Endodermal cell (in vitro differentiated cells): ENCODE measurements at regions not wholly inside any gene's neighbourhood (a gene's known extent, or its start where the extent isn't known, plus 50 kb on each side); places are given as distances from the start of the nearest gene placed in this dataset.

ENCODE experiments used
- DNase-seq: peaks from one replicate; pipeline ENCODE4 v3.0.0-alpha.2; 2017
- H3K27ac ChIP-seq: 2 replicates; pipeline ENCODE4 v1.5.1; 2013; ENCODE audit warnings: mild to moderate bottlenecking, low read depth, low read length, moderate library complexity
- H3K27me3 ChIP-seq: 2 replicates; pipeline ENCODE4 v1.6.1; 2013; ENCODE audit warnings: mild to moderate bottlenecking, low read length, moderate library complexity; ENCODE audit not compliant: insufficient read depth, control insufficient read depth, poor library complexity, severe bottlenecking
- H3K36me3 ChIP-seq: 2 replicates; pipeline ENCODE4 v1.7.0; 2013; ENCODE audit warnings: mild to moderate bottlenecking, low read length, moderate library complexity; ENCODE audit not compliant: control insufficient read depth, insufficient read depth
- H3K4me1 ChIP-seq: one replicate; pipeline ENCODE4 v1.7.0; 2013; ENCODE audit warnings: low read length; ENCODE audit not compliant: control insufficient read depth, insufficient read depth
- H3K4me3 ChIP-seq: 2 replicates; pipeline ENCODE4 v1.5.1; 2013; ENCODE audit warnings: mild to moderate bottlenecking, low read length, moderate library complexity
- H3K9ac ChIP-seq: 2 replicates; pipeline ENCODE4 v1.6.1; 2013; ENCODE audit warnings: mild to moderate bottlenecking, low read length, moderate library complexity; ENCODE audit not compliant: poor library complexity, severe bottlenecking; ENCODE audit errors: extremely low read depth
- H3K9me3 ChIP-seq: 2 replicates; pipeline ENCODE4 v1.6.1; 2013; ENCODE audit warnings: mild to moderate bottlenecking, low read length, moderate library complexity; ENCODE audit not compliant: control insufficient read depth
- H3K27ac Mint-ChIP-seq: 2 replicates; pipeline ENCODE4 v1.8.0; 2020; ENCODE audit warnings: mixed read lengths
- H3K27me3 Mint-ChIP-seq: 2 replicates; pipeline ENCODE4 v1.8.0; 2021; ENCODE audit warnings: mild to moderate bottlenecking, mixed read lengths; ENCODE audit not compliant: insufficient read depth
- H3K36me3 Mint-ChIP-seq: 2 replicates; pipeline ENCODE4 v1.8.0; 2020; ENCODE audit warnings: low read depth, mixed read lengths
- H3K4me1 Mint-ChIP-seq: 2 replicates; pipeline ENCODE4 v1.8.0; 2020; ENCODE audit warnings: mixed read lengths
- H3K4me3 Mint-ChIP-seq: 2 replicates; pipeline ENCODE4 v1.8.0; 2020; ENCODE audit warnings: mild to moderate bottlenecking, moderate library complexity, mixed read lengths
- H3K9me3 Mint-ChIP-seq: 2 replicates; pipeline ENCODE4 v1.8.0; 2020; ENCODE audit warnings: mild to moderate bottlenecking, mixed read lengths
- WGBS, 2 experiments: methylation state at CpG; one replicate each; pipeline versions ENCODE4 v1.1.5 to v1.1.7; 2013; ENCODE audit warnings: missing lambda C conversion rate in 2 of 2, mixed read lengths in 1 of 2; ENCODE audit not compliant: insufficient coverage in 1 of 2, insufficient read length in 1 of 2; 5-methylcytosine and 5-hydroxymethylcytosine counted together
- TF ChIP-seq, protein P1 (sequence below): fragments of 200-600 bp; sonication (generic); conservative IDR thresholded peaks from 2 replicates; pipeline ENCODE4 v1.5.0; 2021; ENCODE audit warnings: antibody characterized with exemption, mild to moderate bottlenecking

DNA sequence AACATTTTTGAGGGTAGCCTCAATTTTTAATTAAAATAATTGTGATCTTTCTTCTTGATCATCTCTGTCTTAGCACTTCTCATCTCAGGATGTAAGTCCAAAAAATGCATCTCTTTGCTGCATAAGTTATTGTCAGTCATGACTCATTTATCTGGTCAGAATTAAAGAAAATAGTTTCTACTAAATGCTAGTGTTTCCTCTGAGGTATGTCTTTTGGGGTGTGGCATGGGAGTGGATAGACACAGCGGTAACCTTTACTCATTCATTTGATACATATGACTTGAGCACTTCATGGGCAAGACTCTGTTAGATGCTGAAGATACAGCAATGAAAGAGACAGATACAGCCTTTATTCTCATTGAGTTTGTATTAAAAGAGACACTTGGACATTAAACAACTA is 284.7 kb downstream of the IRS1 start:
- no peak overlapping the region for H3K27ac Mint-ChIP-seq
- Histone ChIP-seq H3K36me3 (no peaks in the 10 kb centered on the region), H3K9ac (no peak overlapping the region), H3K4me3 (no peak overlapping the region), H3K27ac (no peak overlapping the region), H3K27me3 (no peaks in the 10 kb centered on the region), H3K9me3 (peaks cover 5% of the 10 kb centered on the region), H3K4me1 (no peaks in the 10 kb centered on the region)
- WGBS, 2 experiments = 0% methylated on average over 1 of the region's 1 CpG; no CpG with 5 or more reads in 1 of the 2 experiments
- no peak overlapping the region for H3K4me3 Mint-ChIP-seq
- H3K9me3 Mint-ChIP-seq = peaks cover 5% of the 10 kb centered on the region
- TF ChIP-seq, protein P1, sequence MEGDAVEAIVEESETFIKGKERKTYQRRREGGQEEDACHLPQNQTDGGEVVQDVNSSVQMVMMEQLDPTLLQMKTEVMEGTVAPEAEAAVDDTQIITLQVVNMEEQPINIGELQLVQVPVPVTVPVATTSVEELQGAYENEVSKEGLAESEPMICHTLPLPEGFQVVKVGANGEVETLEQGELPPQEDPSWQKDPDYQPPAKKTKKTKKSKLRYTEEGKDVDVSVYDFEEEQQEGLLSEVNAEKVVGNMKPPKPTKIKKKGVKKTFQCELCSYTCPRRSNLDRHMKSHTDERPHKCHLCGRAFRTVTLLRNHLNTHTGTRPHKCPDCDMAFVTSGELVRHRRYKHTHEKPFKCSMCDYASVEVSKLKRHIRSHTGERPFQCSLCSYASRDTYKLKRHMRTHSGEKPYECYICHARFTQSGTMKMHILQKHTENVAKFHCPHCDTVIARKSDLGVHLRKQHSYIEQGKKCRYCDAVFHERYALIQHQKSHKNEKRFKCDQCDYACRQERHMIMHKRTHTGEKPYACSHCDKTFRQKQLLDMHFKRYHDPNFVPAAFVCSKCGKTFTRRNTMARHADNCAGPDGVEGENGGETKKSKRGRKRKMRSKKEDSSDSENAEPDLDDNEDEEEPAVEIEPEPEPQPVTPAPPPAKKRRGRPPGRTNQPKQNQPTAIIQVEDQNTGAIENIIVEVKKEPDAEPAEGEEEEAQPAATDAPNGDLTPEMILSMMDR = no peak
- no peaks in the 10 kb centered on the region for H3K36me3 Mint-ChIP-seq
- H3K27me3 Mint-ChIP-seq = no peaks in the 10 kb centered on the region
- H3K4me1 Mint-ChIP-seq = no peaks in the 10 kb centered on the region
- DNase-seq = no peak

GRCh38 chr2:226511311-226511710 is 288.3 kb downstream of the IRS1 start:
- no peak overlapping the region for H3K27ac Mint-ChIP-seq
- Histone ChIP-seq H3K27me3 (no peaks in the 10 kb centered on the region), H3K9me3 (no peaks in the 10 kb centered on the region), H3K4me3 (no peak overlapping the region), H3K9ac (no peak overlapping the region), H3K36me3 (no peaks in the 10 kb centered on the region), H3K27ac (no peak overlapping the region), H3K4me1 (no peaks in the 10 kb centered on the region)
- TF ChIP-seq, protein P1 = no peak
- H3K4me1 Mint-ChIP-seq = no peaks in the 10 kb centered on the region
- H3K9me3 Mint-ChIP-seq = no peaks in the 10 kb centered on the region
- 97 to 100% methylated on average over 2 to 4 of the region's 4 CpGs for WGBS, 2 experiments
- no peaks in the 10 kb centered on the region for H3K36me3 Mint-ChIP-seq
- no peak for DNase-seq
- no peaks in the 10 kb centered on the region for H3K27me3 Mint-ChIP-seq
- no peak overlapping the region for H3K4me3 Mint-ChIP-seq

DNA sequence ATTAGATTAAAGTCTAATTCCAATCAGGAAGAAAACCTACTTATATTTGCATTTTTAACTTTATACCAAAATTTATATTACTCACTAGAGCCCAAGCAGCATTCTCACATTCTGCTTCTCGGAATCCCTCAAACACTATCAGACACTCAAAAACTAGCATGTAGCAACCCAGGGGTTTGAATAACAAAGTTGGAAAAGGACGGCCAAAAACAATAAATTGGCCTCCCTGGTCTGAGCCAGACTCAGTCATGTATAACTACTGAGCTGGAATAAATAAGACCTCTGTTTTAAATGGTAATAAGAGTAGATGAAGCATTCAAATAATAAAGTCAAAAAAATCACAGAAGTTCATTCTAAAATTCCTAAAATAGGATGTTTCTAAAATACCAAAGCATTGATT is 290.9 kb downstream of the IRS1 start:
- Histone ChIP-seq H3K36me3 (no peaks in the 10 kb centered on the region), H3K27ac (no peak overlapping the region), H3K9me3 (no peaks in the 10 kb centered on the region), H3K4me3 (no peak overlapping the region), H3K27me3 (no peaks in the 10 kb centered on the region), H3K4me1 (no peaks in the 10 kb centered on the region), H3K9ac (no peak overlapping the region)
- Mint-ChIP-seq H3K27me3 (no peaks in the 10 kb centered on the region), H3K4me1 (no peaks in the 10 kb centered on the region), H3K36me3 (no peaks in the 10 kb centered on the region), H3K9me3 (no peaks in the 10 kb centered on the region), H3K4me3 (no peak overlapping the region), H3K27ac (no peak overlapping the region)
- WGBS, 2 experiments = 83 to 89% methylated on average over 1 to 2 of the region's 2 CpGs
- no peak for DNase-seq
- TF ChIP-seq, protein P1 = no peak
